T-helper 1 cell treated with Interleukin-12 subunit alpha and Interleukin-12 subunit beta and Interleukin-4 antibody, amounts not matched to agents 30 ng/mL and 1 ng/mL, for 36 hours (primary cell): ENCODE measurements at regions not wholly inside any gene's neighbourhood (a gene's known extent, or its start where the extent isn't known, plus 50 kb on each side); places are given as distances from the start of the nearest gene placed in this dataset.
"Not testable (repeated sequence)": the region's sequence is repeated elsewhere in the genome, so short reads cannot be mapped to it uniquely, and the experiment has no call there.

Source experiments
- intact Hi-C: fragments of 100-400 bp; cut with micrococcal nuclease; formaldehyde crosslinking; loops from one replicate; pipeline ENCODE4 v1.15.1; 2024

DNA sequence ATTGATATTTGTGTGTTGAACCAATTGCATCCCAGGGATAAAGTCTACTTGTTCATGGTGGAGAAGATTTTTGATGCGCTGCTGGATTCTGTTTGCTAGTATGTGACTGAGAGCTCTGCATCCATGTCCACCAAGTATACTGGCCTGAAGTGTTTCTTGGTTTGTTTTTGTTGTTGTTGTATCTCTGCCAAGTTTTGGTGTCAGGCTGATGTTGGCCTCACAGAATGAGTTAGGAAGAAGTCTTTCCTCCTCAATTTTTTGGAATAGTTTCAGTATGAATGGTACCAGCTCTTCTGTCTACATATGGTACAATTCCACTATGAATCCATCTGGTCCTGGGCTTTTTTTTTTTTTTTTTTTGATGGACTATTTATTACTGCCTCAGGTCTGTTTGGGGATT is 50.9 kb upstream of the OSTN start:
- intact Hi-C loops = no loop called here

DNA sequence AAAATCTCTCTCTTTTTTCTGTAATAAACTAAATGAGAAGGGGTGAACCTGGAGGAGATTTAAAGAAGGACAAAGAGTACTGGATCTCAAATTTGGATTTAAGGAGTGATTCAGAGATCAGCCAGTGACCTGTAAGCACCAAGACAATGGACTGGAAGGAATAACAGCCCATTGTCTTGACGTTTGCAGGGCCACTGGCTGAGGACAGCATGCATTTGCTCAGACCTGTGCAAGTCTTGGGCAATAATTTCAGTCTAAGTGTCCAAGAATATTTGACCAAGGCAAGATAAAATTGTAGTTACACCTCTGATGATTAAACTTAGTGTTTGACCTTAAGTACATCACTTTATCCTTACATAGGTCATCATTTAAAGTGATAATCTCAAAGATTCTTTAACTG is 55.8 kb upstream of the OSTN start:
- intact Hi-C loops = no loop called here

DNA sequence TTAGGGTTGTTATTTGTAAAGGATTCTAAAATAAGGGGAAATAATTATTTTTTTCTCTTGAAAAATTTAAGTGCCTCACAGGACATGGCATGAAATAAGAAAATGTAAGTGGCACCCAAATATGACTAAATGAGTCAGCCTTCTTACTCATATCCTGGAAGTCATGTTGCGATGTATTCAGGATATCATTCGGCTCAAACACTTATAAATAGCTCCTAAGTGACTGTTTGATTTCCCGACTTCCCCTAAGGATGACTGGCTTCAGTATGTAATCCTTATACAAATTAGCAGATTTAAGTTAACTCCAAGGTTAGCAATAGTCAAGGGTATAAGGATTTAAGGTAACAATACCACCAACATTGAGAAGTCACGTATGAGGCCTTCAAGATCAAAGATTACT is 57.3 kb upstream of the OSTN start:
- intact Hi-C loops = no loop called here

DNA sequence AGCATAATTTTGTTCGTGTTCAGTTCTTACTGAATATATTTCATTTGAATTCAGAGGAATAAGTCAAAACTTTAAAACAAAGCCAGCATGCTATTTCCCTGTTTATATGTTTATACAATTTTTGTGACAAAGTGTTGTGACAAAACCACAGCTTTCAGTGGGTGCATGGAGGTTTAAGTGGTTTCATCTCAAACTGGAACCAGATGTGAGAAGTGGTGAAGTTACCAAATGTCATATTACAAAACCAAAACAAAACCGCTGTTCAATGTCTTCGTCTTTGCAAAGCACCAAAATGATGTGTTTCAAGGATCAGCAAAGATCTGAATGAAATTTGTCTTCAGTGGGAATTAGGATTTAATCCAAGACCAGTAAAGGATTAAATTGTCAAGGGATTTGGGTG is 59.3 kb upstream of the OSTN start:
- intact Hi-C loops = no loop called here

DNA sequence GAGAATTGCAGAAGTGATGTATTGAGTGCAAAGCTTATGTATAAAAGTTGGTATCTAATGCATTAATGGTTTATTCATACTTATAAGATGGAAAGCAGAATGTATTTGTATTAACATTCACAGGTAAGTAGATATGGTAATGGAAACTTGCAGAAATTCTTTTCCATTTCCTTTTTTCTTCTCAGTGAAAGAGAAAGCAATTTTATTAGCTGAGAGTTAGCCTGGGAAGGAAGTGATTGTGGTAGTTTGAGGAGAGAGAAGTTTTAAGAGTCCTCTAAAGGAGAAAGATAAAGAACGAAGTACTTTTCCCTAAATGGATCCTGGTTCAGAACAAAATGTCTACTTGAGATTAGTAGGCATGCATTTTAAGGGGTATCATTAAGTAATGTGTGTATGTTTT is 60.1 kb upstream of the OSTN start:
- intact Hi-C loops = no loop called here

DNA sequence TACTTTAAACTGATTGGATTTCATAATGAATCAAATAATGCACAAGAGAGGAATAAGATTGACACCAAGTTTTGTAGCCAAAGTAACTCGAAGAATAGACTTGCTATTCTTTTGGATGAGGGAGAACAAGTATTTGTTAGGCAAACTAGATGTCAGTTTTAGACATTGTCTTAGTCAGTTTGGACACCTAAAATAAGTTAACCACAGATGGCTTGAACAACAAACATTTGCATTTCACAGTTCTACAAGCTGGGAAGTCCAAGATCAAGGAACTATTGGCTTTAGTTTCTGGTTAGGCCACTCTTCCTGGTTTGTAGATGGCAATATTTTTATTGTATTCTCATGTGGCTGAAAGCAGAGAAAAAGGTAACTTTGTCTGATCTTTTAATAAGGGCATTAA is 61.3 kb upstream of the OSTN start:
- intact Hi-C loops = no loop called here

DNA sequence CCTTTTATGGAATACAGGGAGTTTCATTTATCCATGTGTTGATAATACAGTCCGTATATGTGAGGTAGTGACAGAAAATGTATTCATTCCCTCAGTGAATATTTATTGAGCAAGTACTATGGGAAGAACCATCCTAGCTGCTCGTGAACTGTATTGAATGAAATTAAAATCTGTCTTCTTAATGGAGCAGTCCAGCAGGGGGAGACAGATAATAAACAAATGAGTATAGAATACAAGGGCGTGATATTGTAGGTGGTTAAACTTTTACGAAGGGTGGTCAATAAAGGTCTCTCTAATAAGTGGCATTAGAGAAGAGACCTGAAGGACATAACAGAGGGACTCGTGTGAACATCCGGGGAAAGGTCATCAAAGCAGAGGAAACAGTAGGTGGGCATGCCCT is 62.7 kb upstream of the OSTN start:
- intact Hi-C loops = no loop called here

DNA sequence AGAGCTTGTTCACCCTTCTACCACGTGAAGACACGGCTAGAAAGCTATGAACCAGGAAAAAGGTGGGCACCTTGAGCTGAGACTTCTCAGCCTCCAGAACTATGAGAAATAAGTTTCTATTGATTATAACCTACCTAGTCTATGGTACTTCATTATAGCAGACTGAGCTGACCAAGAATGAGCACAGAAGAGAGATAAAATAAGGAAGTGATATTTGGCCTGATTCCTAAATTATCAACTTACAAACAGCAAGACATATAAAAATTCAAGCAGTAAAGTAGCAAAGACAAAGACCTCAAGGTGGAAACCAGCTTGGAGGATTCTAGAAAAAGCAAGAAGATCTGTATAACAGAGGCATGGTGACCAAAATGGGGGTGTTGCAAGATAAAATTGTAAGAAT is 63.9 kb upstream of the OSTN start:
- intact Hi-C loops = no loop called here

DNA sequence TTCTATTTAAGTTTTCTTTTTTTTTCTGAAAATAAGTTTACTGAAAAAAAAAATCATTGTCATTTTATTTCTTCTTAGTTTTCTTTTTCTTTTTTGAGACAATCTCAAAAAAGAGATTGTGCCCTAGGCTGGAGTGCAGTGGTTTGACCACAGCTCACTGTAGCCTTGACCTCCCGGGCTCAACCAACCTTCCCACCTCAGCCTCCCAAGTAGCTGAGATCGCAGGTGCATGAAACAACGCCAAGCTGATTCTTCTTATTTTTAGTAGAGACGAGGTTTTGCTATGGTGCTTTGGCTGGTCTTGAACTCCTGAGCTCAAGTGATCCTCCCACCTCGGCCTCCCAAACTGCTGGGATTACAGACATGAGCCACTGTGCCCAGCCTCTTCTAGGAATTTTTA is 65.7 kb upstream of the OSTN start:
- intact Hi-C loops = no loop called here

DNA sequence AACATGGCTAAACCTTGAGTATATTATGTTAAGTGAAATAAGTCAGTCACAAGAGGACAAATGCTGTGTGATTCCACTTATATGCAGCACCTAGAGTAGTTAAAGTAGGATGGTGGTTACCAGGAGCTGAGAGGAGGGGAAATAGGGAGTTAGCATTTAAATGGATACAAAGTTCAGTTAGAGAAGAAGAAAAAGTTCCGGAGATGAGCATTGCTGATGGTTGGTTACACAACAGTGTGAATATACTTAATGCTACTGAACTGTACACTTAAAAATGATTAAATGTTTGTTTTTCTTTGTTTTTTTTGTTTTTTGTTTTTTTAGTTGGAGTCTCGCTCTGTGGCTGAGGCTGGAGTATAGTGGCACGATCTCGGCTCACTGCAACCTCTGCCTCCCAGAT is 67.7 kb upstream of the OSTN start:
- intact Hi-C loops = no loop called here

DNA sequence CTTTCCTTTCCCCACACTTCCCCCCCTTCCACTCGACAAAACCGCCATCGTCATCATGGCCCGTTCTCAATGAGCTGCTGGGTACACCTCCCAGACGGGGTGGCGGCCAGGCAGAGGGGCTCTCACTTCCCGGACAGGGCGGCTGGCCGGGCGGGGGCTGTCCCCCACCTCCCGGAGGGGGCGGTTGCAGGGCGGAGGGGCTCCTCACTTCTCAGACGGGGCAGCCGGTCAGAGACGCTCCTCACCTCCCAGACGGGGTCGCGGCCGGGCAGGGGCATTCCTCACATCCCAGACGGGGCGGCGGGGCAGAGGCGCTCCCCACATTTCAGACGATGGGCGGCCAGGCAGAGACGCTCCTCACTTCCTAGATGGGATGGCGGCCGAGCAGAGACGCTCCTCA is 74.2 kb upstream of the OSTN start:
- intact Hi-C loops = not testable (repeated sequence)

DNA sequence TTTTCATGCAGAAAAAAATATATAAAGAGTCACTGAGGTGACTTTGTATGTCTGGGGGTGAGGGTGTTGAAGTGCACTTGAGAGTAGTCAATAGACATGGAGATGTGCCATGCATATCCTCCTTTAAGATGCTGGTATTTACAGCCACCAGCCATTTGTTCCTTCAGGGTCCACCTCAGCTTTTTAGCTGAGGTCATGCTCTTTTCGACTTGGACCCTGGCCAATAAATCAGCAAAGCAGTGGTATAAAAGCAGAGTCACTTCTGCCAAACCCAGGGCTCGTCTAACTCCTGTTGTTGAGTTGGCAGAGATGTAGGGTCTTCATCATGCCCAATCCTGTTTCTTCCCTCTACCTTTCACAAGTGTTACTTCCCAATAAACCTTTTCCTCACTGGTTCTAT is 75.1 kb upstream of the OSTN start:
- intact Hi-C loops = no loop called here

DNA sequence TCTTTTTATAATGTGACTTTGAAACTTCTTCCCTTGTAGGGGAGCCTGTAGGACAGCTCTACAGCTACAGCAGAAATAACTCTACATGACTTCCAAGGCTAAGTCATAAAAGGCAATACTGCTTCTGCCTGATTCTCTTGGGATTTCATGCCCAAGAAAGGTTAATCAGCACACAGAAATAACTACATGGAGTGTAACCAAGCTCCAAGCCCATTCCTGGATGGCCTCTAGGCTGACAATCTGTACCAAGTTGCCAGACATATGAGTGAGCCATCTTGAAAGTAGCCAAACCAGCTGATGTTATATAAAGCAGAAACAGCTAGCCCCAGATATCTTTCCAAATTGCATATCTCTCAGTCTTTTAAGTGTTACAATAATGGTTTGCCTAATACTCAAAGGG is 75.8 kb upstream of the OSTN start:
- intact Hi-C loops = no loop called here

DNA sequence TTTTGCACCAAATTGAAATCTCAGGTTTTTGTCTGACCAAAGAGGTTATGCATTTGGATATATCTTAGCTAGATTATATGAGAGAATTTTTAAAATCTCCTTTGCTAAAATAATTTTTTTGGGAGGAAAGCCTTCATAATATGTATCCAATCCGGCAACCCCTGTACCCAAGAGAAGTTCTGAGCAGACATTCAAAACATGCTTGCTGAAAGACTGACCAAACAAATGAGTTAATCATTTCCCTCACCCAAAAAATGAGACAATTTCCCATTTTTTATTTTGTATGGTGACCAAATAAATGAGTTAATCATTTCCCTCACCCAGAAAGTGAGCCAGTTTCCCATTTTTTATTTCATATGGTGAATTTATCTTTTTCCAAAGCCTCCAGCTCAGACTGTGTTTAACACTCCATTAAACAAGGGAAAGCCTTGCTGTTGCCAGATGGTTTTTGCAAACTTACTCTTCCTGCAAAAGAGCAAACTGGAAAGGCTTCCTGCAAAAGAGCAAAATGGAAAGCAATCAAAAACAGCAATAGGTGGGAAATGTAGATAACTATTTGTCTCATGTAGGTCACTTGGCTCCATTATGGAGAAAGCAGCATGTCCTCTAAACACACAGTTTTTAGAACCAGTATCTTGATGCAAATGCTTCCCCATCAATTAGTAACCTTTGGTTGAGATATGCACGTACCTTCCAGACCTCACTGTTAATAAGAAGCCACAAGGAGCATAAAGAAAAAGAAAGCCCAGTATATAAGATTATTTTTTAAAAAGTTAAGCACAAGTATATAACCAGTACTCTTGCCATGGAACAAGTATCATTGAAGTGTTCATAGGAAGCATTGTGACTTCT is 78.4 kb upstream of the OSTN start:
- intact Hi-C loops = no loop called here

DNA sequence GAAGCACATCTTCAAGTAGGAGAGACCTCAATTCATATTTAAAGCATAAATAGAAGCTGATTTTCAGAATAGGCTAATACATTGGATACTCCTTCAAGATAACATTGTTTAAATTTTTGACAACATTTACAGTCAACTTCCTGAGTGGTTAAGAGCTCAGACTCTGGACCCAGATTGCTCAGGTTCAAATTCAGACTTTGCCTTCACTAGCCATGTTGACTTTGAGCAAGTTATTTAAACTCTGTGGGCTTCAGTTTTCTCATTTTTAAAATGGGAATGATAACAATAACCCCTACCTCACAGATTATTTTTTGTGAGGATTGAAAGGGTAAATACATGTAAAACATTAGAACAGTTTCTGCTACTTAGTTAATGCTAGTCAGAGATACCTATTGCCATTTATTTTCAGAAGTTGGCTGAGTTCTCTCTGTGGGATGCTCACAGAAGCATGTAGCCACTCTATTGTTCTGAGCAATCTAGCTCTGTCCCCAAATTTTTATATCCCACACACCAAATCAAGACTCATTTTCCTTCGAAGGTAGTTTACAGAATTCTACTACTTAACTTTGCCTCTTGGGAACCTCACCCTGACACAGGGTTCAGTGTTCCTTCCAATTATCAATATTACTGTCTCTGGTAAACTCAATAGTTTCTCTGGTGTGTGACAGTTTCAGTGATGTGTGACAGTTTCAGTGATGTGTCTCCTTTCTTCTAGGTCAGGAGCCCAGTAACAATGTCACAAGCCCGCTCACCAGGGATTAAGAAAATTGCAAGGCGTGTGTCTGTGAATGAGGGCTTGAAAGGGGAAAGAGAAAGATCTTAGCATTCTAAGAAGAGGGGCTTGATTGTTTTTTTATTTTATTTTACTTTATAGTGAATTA is 79.4 kb upstream of the OSTN start:
- intact Hi-C loops = no loop called here

DNA sequence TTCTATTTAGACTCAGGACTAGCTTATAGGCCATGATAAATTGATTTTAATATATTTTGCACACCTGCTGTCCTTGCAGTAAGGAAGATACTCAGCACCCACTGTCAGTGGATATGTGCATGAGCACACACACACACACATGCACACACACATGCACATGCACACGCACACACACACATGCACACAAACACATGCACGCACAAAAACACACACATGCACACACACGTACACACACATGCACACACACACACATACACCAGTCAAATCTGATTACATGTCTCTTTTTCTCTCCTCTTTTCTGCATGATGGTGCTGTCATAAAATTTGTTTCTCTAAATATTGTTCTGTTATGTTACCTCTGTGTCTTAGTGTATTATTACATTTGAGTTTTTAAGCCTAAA is 87.3 kb upstream of the OSTN start:
- intact Hi-C loops = no loop called here

DNA sequence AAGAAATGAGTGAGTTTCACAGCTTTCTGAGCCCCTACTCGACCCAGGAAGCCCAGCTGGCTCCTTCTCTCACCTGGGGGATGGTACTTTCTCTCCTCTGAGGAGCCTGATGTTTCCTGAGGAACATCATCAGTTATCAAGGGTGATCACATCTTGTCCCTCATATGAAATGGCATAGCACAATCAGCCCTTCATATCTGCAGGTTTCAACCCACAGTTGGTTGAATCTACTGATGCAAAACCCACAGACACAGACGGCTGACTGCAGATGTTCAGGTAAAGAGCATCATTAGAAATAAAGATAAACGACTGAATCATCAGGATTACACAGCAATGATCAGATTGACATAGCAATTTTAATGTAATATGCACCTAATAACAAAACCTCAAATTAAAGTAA is 93.6 kb upstream of the OSTN start:
- intact Hi-C loops = no loop called here

DNA sequence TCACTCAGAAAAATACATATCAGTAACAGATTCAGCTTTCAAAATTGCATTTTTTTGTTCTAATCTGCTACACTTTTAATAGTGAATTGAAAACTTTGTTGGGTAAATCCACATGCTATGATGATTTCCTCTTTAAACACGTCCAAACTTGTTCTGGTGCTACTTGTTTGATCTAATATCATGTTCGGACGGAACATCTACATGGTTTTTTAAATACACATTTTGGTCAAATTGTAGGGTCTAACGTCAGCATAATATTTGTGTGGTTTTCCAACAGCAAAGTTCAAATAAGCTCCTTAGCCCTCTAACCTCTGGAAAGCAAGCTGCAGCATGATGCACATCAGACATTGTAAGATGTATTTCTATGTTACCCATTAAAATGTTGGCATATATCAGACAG is 98.5 kb upstream of the OSTN start:
- intact Hi-C loops = no loop called here

DNA sequence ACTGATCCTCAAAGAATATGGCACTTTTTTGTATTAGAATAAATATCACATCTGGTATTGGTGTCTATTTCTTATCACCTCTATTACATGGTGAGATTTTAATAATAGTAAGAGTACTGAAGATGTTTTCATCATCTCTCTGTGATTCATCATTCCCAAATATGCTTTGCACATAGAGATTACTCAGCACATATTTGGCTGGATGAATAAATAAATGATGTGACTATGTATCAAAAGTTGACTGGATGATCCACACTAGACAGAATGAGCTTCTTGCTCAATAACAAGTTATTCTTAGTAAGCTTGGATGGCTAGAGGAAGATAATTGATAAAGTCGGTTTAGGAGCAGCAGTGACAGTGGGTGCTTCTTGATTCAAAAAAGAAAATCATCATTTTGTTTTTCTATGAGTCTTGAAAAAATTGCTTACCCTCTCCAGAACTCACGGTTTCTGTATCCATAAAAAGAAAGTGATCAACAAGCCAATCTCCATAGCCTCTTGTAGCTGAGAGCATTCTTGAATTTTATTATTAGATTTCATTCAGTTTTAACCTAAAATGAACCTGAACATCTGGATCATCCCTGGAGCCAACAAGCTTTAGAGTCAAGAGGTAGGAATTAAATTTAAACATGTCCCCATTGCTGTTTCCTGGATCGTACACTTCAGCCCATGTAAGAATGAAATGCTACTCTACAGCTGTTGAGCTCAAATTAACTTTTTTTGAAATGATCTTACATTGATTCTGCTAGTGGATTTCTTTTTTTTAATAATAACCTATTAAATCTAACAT is 104.8 kb upstream of the OSTN start:
- intact Hi-C loops = no loop called here

DNA sequence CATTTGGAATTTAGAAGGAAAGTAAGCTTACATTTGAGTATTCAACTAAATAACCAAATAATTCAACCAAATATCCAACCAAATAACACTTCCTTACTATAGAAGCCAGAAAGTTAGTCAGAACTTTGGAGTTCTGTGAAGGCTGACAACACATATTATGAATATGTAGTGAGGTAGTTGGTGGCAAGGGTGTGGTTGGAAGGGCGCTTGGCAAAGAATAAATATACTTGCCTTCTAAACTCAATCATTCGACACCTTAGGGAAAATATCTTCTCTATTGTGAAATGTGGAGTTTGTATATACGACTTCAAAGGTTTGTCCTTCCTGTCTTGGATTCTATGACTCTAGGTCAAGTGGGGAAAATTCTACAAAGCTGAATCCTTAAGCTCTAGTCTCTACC is 111.7 kb upstream of the OSTN start:
- intact Hi-C loops = no loop called here

DNA sequence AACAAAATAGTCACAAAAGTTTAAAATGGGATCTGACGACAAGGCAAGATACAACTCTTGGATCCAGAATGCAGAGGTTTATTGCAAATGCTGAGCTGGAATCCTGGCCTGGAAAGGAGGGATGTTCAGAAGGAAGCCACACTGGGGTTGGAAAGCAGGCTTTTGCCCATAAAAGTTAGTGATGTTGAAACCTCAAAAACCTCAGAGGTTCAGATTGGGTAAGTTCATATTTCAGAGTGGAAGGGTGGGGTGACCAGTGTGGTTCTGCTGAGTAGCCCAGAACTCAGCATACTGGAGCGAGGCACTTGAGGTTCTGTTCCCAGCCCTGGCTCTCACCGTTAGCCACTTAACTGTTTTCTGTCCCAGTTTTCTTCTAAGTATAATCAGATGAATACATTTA is 114.0 kb upstream of the OSTN start:
- intact Hi-C loops = no loop called here

DNA sequence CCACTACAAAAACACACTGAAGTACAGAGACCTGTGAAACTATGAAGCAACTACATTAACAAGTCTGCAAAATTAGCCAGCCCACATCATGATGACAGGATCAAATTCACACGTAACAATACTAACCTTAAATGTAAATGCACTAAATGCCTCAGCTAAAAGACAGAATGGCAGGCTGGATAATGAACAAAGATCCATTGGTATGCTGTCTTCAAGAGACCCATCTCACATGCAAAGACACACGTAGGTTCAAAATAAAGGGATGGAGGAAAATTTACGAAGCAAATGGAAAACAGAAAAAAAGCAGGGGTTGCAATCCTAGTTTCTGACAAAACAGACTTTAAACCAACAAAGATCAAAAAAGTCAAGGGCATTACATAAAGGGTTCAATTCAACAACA is 120.1 kb upstream of the OSTN start:
- intact Hi-C loops = not testable (repeated sequence)
